Naive thymus-derived CD8-positive, alpha-beta T cell (primary cell): ENCODE measurements at regions not wholly inside any gene's neighbourhood (a gene's known extent, or its start where the extent isn't known, plus 50 kb on each side); places are given as distances from the start of the nearest gene placed in this dataset.
"Not testable (repeated sequence)": the region's sequence is repeated elsewhere in the genome, so short reads cannot be mapped to it uniquely, and the experiment has no call there.

Experiments
- ATAC-seq, 2 donors: fragments of 150-1000 bp; cut with Tn5 transposase in 1 of 2; sonication (Bioruptor Pico), chemical (Tn5 transposase) in 1 of 2; 1 replicate in 1 of 2; 2 replicates in 1 of 2; pipeline ENCODE4 v1.10.0; 2021; ENCODE audit warnings: mild to moderate bottlenecking in 2 of 2, moderate library complexity in 2 of 2
- POLR2A ChIA-PET: fragments of 350-600 bp; sonication (Branson Sonifier 250); formaldehyde crosslinking; loops from one replicate; lab custom pipeline; 2021; ENCODE audit warnings: antibody characterized with exemption; lab: Charles Lee
- DNase-seq, 10 donors: peaks; one replicate each; pipeline versions ENCODE4 v3.0.0 to v3.0.0-alpha.2; 2020 to 2022
- H3K27ac Mint-ChIP-seq, 10 donors: one replicate each; pipeline ENCODE4 v1.8.0; 2020 to 2022; ENCODE audit warnings: mild to moderate bottlenecking in 10 of 10, mixed read lengths in 10 of 10, moderate library complexity in 4 of 10, inconsistent platforms in 1 of 10
- H3K27me3 Mint-ChIP-seq, 5 donors: one replicate each; pipeline ENCODE4 v1.8.0; 2021 to 2022; ENCODE audit warnings: mixed read lengths in 5 of 5
- H3K36me3 Mint-ChIP-seq, 3 donors: one replicate each; pipeline ENCODE4 v1.8.0; 2020 to 2022; ENCODE audit warnings: mixed read lengths in 3 of 3, mild to moderate bottlenecking in 2 of 3, inconsistent platforms in 1 of 3
- H3K4me1 Mint-ChIP-seq, 4 donors: one replicate each; pipeline ENCODE4 v1.8.0; 2021 to 2022; ENCODE audit warnings: mixed read lengths in 4 of 4
- H3K4me3 Mint-ChIP-seq, 10 donors: one replicate each; pipeline ENCODE4 v1.8.0; 2020 to 2022; ENCODE audit warnings: mild to moderate bottlenecking in 10 of 10, mixed read lengths in 10 of 10, moderate library complexity in 6 of 10, inconsistent platforms in 1 of 10
- H3K9me3 Mint-ChIP-seq, 9 donors: one replicate each; pipeline ENCODE4 v1.8.0; 2020 to 2022; ENCODE audit warnings: mixed read lengths in 9 of 9, mild to moderate bottlenecking in 3 of 9, inconsistent platforms in 1 of 9, moderate library complexity in 1 of 9

GRCh38 chr1:213600879-213601278, 386.9 kb upstream of the PROX1 start:
- peaks cover 0 to 1% (median 0%) of the 10 kb centered on the region in 4 donors for H3K4me1 Mint-ChIP-seq
- ATAC-seq = no peak
- peaks cover 0 to 5% (median 0%) of the 10 kb centered on the region in 9 donors for H3K9me3 Mint-ChIP-seq
- H3K4me3 Mint-ChIP-seq = no peak overlapping the region
- POLR2A ChIA-PET = no interaction called here
- peaks cover 4 to 16% (median 8%) of the 10 kb centered on the region in 5 donors for H3K27me3 Mint-ChIP-seq
- no peak for DNase-seq
- no peak overlapping the region for H3K27ac Mint-ChIP-seq
- no peaks in the 10 kb centered on the region for H3K36me3 Mint-ChIP-seq

DNA sequence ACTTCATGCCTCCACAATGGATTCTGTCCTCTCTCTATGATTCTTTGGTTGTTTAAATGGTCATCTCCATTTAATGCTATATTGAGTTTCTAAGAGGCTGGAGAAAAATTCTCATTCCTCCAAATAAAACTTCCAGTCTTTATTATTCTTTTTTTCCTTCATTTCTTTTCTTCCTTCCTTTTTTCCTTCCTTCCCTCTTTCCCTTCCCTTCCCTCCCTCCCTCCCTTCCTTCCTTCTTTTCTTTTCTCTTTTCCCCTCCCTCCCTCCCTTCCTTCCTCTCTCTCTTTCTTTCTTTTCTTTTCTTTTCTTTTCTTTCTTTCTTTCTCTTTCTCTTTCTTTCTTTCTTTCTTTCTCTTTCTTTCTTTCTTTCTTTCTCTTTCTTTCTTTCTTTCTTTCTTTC, 386.1 kb upstream of the PROX1 start:
- not testable (repeated sequence) for H3K4me1 Mint-ChIP-seq, DNase-seq

DNA sequence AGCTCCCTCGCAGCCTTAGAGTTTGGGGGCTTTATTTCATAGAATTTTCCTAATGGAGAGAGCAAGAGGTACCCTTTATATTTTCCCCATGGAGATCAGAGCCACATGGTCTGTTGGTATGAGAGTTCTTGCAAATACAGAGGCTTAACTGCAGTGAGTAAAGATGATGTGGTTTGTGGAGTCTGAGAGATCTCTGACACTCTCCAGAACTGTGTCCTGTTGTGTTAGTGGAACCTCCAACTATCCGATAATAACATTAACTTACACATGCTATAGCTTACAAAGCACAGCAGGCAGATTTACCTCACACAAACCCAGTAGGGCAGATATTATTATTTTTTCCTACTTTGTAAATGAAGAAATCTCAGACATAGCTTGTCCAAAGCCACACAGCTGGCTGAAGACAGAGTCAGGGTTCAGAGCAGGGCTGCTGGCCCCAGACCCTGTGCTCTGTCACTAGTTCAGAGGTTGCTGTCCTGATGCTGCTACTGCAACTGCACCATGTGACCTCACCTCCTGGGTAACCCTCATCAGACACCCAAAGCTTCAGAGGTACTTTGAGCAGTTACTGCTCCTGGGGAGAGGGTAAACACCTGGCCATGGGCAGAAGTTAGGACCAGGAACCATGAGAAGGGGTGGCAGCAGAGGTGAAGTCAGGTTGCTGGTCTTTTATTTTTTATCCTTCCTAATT, 384.8 kb upstream of the PROX1 start:
- ATAC-seq (no peak), DNase-seq (no peak)
- Mint-ChIP-seq H3K27me3 (peaks cover 5 to 31% (median 9%) of the 10 kb centered on the region in 5 donors), H3K4me3 (no peak overlapping the region), H3K9me3 (peaks cover 0 to 5% (median 0%) of the 10 kb centered on the region in 9 donors), H3K4me1 (no peaks in the 10 kb centered on the region), H3K27ac (no peak overlapping the region), H3K36me3 (no peaks in the 10 kb centered on the region)
- POLR2A ChIA-PET = no interaction called here

More for the DNA sequence above, 386.1 kb upstream of the PROX1 start:
- H3K36me3 Mint-ChIP-seq, ATAC-seq, H3K4me3 Mint-ChIP-seq, POLR2A ChIA-PET, H3K27ac Mint-ChIP-seq, H3K9me3 Mint-ChIP-seq: not testable (repeated sequence)
- H3K27me3 Mint-ChIP-seq = peaks cover 5 to 24% (median 10%) of the 10 kb centered on the region in 5 donors

DNA sequence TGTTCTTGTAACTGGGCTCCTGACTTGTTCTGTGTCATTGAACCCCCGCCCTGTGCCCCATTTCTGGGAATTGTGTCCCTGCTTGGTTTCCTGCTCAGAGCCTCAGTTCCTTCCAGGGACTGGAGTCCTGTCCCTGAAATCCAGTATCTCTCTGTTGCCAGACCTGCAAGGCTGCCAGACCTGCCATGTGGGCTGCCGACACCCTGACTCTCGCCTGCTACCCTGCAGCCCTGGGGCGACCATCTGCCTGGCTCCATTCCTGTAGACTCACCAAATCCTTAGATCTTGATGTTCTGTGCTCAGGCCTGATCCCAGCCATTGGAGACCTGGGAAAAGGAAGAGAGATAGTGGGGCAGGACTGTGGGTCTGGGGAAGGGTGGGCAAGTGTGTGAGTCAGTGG, 383.3 kb upstream of the PROX1 start:
- H3K36me3 Mint-ChIP-seq = no peaks in the 10 kb centered on the region
- ATAC-seq = no peak
- H3K4me1 Mint-ChIP-seq = no peaks in the 10 kb centered on the region
- H3K27me3 Mint-ChIP-seq = peaks cover 5 to 37% (median 10%) of the 10 kb centered on the region in 5 donors
- H3K9me3 Mint-ChIP-seq = peaks cover 0 to 5% (median 0%) of the 10 kb centered on the region in 9 donors
- H3K4me3 Mint-ChIP-seq = no peak overlapping the region
- no peak for DNase-seq
- POLR2A ChIA-PET = no interaction called here
- no peak overlapping the region for H3K27ac Mint-ChIP-seq

GRCh38 chr1:213605732-213606131, 382.0 kb upstream of the PROX1 start:
- Mint-ChIP-seq H3K9me3 (peaks cover 0 to 3% (median 0%) of the 10 kb centered on the region in 9 donors), H3K27me3 (peaks cover 8 to 37% (median 11%) of the 10 kb centered on the region in 5 donors), H3K36me3 (no peaks in the 10 kb centered on the region), H3K27ac (no peak overlapping the region), H3K4me1 (no peaks in the 10 kb centered on the region), H3K4me3 (no peak overlapping the region)
- DNase-seq (no peak), ATAC-seq (no peak)
- POLR2A ChIA-PET = no interaction called here

DNA sequence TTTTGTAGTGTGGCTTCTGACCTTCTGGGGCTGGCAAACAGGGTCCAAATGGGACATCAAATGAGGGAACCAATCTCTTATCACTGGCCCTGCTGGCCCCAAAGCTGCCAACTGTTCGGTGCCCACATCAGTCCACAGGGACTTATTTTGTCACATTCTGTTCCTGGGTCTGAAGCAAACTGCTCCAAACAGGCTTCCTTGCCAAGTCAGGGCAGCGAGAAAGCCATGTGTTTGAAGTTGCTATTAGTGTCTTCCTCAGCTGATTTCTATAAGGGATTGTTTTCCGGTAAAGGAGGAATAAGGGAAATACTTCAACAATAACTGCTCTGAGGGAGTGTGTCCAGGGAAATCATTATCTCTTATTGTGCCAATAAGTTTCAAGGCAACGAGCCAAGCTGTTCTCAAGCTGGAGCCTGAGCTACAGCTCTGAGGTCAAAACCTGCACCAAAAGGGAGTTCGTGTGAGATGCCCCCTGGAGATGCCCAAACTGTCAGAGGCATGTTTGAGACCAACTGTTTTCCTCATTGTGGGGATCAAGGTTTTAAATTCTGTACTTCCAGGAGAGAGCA, 381.4 kb upstream of the PROX1 start:
- Mint-ChIP-seq H3K9me3 (peaks cover 0 to 3% (median 0%) of the 10 kb centered on the region in 9 donors), H3K4me3 (no peak overlapping the region), H3K27me3 (peaks cover 9 to 37% (median 11%) of the 10 kb centered on the region in 5 donors), H3K36me3 (no peaks in the 10 kb centered on the region), H3K27ac (no peak overlapping the region), H3K4me1 (no peaks in the 10 kb centered on the region)
- DNase-seq = no peak
- no peak for ATAC-seq
- POLR2A ChIA-PET = no interaction called here

DNA sequence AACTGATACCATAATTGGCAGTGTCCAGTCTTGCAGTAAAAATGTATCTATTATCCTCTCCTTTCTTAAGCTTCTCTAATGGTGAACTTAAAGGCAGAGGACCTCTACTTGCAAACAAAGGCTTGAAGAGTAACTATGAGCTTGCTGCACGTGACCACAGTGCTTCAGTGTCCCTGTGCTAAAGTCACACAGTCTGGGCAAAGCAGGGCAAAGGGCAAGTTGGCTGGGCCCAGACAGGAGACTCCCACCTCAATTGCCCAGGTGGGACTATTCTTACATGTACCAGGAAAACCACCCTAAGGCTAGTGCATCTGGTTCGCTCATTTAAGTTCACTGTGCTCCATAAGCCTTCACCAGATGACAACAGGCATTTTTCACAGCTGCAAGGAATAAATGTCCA, 374.2 kb upstream of the PROX1 start:
- no peaks in the 10 kb centered on the region for H3K4me1 Mint-ChIP-seq
- POLR2A ChIA-PET = no interaction called here

GRCh38 chr1:213615226-213615916, 372.4 kb upstream of the PROX1 start:
- Mint-ChIP-seq H3K4me3 (no peak overlapping the region), H3K4me1 (no peaks in the 10 kb centered on the region)
- POLR2A ChIA-PET = no interaction called here

More for the DNA sequence above, 374.2 kb upstream of the PROX1 start:
- Mint-ChIP-seq H3K27me3 (peaks cover 6 to 33% (median 9%) of the 10 kb centered on the region in 5 donors), H3K4me3 (no peak overlapping the region), H3K9me3 (peaks cover 0 to 2% (median 0%) of the 10 kb centered on the region in 9 donors), H3K36me3 (no peaks in the 10 kb centered on the region), H3K27ac (no peak overlapping the region)
- no peak for DNase-seq
- ATAC-seq = no peak

GRCh38 chr1:213617133-213617532, 370.6 kb upstream of the PROX1 start:
- DNase-seq (no peak), ATAC-seq (no peak)
- POLR2A ChIA-PET = no interaction called here
- Mint-ChIP-seq H3K4me1 (no peaks in the 10 kb centered on the region), H3K27me3 (peaks cover 2 to 33% (median 7%) of the 10 kb centered on the region in 5 donors), H3K27ac (no peak overlapping the region), H3K36me3 (no peaks in the 10 kb centered on the region), H3K9me3 (no peaks in the 10 kb centered on the region), H3K4me3 (no peak overlapping the region)

More at GRCh38 chr1:213615226-213615916, 372.4 kb upstream of the PROX1 start:
- Mint-ChIP-seq H3K27ac (no peak overlapping the region), H3K9me3 (no peaks in the 10 kb centered on the region), H3K27me3 (peaks cover 2 to 33% (median 8%) of the 10 kb centered on the region in 5 donors), H3K36me3 (no peaks in the 10 kb centered on the region)
- ATAC-seq (no peak), DNase-seq (no peak)

DNA sequence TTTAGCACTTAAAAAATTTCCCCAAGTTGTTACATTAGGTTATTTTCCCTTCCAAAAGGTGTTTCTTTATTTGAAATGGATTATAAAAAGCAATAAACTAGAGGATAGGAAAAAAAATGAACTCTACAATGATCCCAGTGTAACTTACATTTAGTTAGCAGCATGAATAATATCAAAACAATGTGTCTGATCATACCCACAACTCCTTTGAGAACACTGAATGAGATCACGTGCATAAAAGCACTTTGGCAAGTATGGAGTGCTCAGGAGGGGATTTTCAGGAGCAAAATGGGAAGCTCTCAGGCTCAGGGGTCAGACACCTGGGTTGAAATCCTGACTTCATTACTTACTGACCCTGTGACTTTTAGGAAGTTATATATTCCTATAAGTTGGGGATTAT, 369.7 kb upstream of the PROX1 start:
- ATAC-seq (no peak), DNase-seq (no peak)
- Mint-ChIP-seq H3K36me3 (no peaks in the 10 kb centered on the region), H3K4me1 (no peaks in the 10 kb centered on the region), H3K9me3 (no peaks in the 10 kb centered on the region), H3K4me3 (no peak overlapping the region), H3K27ac (no peak overlapping the region), H3K27me3 (peaks cover 2 to 29% (median 8%) of the 10 kb centered on the region in 5 donors)
- POLR2A ChIA-PET = no interaction called here

GRCh38 chr1:213619026-213619425, 368.7 kb upstream of the PROX1 start:
- H3K27me3 Mint-ChIP-seq = peaks cover 2 to 32% (median 13%) of the 10 kb centered on the region in 5 donors
- no peaks in the 10 kb centered on the region for H3K4me1 Mint-ChIP-seq
- POLR2A ChIA-PET = no interaction called here
- H3K36me3 Mint-ChIP-seq = no peaks in the 10 kb centered on the region
- DNase-seq = no peak
- ATAC-seq = no peak
- no peak overlapping the region for H3K4me3 Mint-ChIP-seq
- H3K9me3 Mint-ChIP-seq = peaks cover 0 to 5% (median 0%) of the 10 kb centered on the region in 9 donors
- H3K27ac Mint-ChIP-seq = no peak overlapping the region

GRCh38 chr1:213621077-213621476, 366.7 kb upstream of the PROX1 start:
- no peaks in the 10 kb centered on the region for H3K36me3 Mint-ChIP-seq

More at GRCh38 chr1:213621077-213621476, 366.7 kb upstream of the PROX1 start:
- no peak for DNase-seq
- peaks cover 0 to 9% (median 0%) of the 10 kb centered on the region in 9 donors for H3K9me3 Mint-ChIP-seq
- ATAC-seq = no peak
- no peak overlapping the region for H3K27ac Mint-ChIP-seq
- no peaks in the 10 kb centered on the region for H3K4me1 Mint-ChIP-seq
- H3K4me3 Mint-ChIP-seq = no peak overlapping the region
- H3K27me3 Mint-ChIP-seq = peaks cover 0 to 21% (median 10%) of the 10 kb centered on the region in 5 donors
- POLR2A ChIA-PET = no interaction called here
